Endothelial cell (in vitro differentiated cells): ENCODE measurements at regions not wholly inside any gene's neighbourhood (a gene's known extent, or its start where the extent isn't known, plus 50 kb on each side); places are given as distances from the start of the nearest gene placed in this dataset.

Experiments used
- DNase-seq: peaks from one replicate; pipeline ENCODE4 v3.0.0; 2021; ENCODE audit warnings: low spot score
- H3K27ac Mint-ChIP-seq: one replicate; pipeline ENCODE4 v1.8.0; 2021; ENCODE audit warnings: mixed read lengths, inconsistent platforms; ENCODE audit not compliant: unreplicated experiment
- H3K27me3 Mint-ChIP-seq: one replicate; pipeline ENCODE4 v1.8.0; 2021; ENCODE audit warnings: mild to moderate bottlenecking, moderate library complexity, mixed read lengths, inconsistent platforms; ENCODE audit not compliant: unreplicated experiment
- H3K36me3 Mint-ChIP-seq: one replicate; pipeline ENCODE4 v1.8.0; 2021; ENCODE audit warnings: mild to moderate bottlenecking, low read depth, mixed read lengths, inconsistent platforms; ENCODE audit not compliant: unreplicated experiment
- H3K4me1 Mint-ChIP-seq: one replicate; pipeline ENCODE4 v1.8.0; 2021; ENCODE audit warnings: mild to moderate bottlenecking, mixed read lengths, inconsistent platforms; ENCODE audit not compliant: unreplicated experiment
- H3K4me3 Mint-ChIP-seq: one replicate; pipeline ENCODE4 v1.8.0; 2021; ENCODE audit warnings: mild to moderate bottlenecking, mixed read lengths, inconsistent platforms; ENCODE audit not compliant: unreplicated experiment
- H3K9me3 Mint-ChIP-seq: one replicate; pipeline ENCODE4 v1.8.0; 2021; ENCODE audit warnings: mixed read lengths, inconsistent platforms; ENCODE audit not compliant: unreplicated experiment
- TF ChIP-seq, protein P1 (sequence below): fragments of 200-600 bp; sonication (generic); IDR thresholded peaks from one replicate; pipeline ENCODE4 v1.5.0; 2021; ENCODE audit warnings: antibody characterized with exemption; ENCODE audit not compliant: unreplicated experiment

DNA sequence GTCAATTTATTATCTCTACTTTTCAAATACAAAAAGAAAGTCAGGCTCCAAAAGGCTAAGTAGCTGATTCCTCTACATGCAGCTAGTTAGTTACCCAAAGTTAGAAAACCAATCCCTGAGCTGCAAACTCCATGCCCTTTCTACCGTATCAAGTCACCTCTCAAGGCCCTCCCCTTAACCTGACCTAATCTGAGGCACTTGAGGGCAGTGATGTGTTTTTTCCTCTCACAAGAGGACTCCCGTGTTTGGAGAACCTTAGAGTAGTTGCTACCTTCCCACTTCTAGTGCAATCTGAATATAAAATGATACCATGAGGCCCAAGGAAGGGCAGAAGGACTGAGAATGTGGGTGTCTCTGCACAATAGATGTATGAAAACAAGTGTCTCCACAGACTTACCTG is 907.9 kb upstream of the CELF4 start:
- Mint-ChIP-seq H3K4me1 (no peaks in the 10 kb centered on the region), H3K4me3 (no peak overlapping the region), H3K27ac (no peak overlapping the region), H3K27me3 (no peaks in the 10 kb centered on the region), H3K36me3 (no peaks in the 10 kb centered on the region), H3K9me3 (no peaks in the 10 kb centered on the region)
- TF ChIP-seq, protein P1, sequence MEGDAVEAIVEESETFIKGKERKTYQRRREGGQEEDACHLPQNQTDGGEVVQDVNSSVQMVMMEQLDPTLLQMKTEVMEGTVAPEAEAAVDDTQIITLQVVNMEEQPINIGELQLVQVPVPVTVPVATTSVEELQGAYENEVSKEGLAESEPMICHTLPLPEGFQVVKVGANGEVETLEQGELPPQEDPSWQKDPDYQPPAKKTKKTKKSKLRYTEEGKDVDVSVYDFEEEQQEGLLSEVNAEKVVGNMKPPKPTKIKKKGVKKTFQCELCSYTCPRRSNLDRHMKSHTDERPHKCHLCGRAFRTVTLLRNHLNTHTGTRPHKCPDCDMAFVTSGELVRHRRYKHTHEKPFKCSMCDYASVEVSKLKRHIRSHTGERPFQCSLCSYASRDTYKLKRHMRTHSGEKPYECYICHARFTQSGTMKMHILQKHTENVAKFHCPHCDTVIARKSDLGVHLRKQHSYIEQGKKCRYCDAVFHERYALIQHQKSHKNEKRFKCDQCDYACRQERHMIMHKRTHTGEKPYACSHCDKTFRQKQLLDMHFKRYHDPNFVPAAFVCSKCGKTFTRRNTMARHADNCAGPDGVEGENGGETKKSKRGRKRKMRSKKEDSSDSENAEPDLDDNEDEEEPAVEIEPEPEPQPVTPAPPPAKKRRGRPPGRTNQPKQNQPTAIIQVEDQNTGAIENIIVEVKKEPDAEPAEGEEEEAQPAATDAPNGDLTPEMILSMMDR, result no peak
- DNase-seq, result no peak

DNA sequence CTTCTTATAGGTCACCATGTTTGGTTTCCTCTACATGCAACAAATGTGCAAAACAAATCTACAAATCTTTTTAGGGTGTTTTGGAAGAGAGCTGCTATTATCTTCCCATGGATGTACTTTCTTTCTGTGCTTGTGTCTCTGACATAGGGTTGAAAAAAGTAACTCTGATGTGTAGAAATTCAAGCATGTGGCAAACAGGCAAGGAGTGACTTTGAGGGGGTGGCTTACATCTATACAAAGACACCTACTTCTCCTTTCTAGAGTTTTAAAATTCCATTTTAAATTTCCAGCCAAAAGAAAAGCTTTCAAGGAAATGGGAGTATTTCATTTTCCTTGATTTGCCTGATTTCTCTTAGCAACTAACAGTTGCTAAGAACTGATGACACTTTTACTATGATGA is 904.8 kb upstream of the CELF4 start:
- Mint-ChIP-seq H3K4me1 (no peaks in the 10 kb centered on the region), H3K27me3 (no peaks in the 10 kb centered on the region), H3K4me3 (no peak overlapping the region), H3K9me3 (no peaks in the 10 kb centered on the region), H3K36me3 (no peaks in the 10 kb centered on the region), H3K27ac (no peak overlapping the region)
- no peak for DNase-seq
- TF ChIP-seq, protein P1, result no peak

GRCh38 chr18:38466426-38466825 is 900.8 kb upstream of the CELF4 start:
- DNase-seq, result no peak
- TF ChIP-seq, protein P1, result no peak
- Mint-ChIP-seq H3K4me3 (no peak overlapping the region), H3K4me1 (no peaks in the 10 kb centered on the region), H3K9me3 (no peaks in the 10 kb centered on the region), H3K27me3 (no peaks in the 10 kb centered on the region), H3K27ac (no peak overlapping the region), H3K36me3 (no peaks in the 10 kb centered on the region)

DNA sequence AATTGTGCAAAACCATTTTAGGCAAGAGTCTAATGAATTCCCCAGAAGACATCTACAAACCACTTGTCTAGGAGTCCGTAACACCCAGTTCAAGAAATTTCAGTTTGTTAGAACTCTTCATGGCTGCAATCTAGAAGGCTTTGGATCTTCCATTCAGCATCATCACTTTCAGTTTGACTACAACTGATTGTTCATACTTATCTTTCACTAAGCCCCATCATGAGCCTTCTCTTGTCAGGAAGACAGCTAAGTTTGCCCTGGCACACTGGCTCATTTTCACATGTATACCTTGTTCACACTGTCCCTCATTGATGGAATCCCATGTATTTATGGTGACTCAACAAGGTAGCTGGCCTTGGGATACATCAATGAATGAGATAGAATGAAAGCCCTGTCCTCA is 898.4 kb upstream of the CELF4 start:
- no peak for DNase-seq
- TF ChIP-seq, protein P1, result no peak
- Mint-ChIP-seq H3K4me3 (no peak overlapping the region), H3K4me1 (no peaks in the 10 kb centered on the region), H3K27me3 (no peaks in the 10 kb centered on the region), H3K27ac (no peak overlapping the region), H3K36me3 (no peaks in the 10 kb centered on the region), H3K9me3 (no peaks in the 10 kb centered on the region)

DNA sequence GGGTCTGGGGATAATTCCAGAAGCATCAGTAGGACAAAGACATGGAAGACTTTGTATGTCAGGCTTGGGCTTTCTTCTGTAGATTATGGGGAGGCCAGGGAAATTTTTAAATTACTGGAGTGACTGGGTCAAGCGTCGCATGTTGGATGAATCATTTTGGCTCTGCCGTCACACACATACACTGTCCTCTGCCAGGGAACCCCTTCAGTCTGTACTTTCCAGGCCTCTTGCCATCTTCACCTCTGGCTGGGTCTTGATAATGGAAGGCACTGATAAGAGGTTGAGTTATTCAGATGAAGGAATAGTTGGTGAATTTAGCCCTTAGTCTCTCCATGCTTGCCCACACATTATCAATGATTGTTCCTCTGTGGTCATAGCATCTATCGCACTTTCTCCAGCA is 895.1 kb upstream of the CELF4 start:
- Mint-ChIP-seq H3K9me3 (no peaks in the 10 kb centered on the region), H3K4me3 (no peak overlapping the region), H3K27me3 (no peaks in the 10 kb centered on the region), H3K4me1 (no peaks in the 10 kb centered on the region), H3K27ac (no peak overlapping the region), H3K36me3 (no peaks in the 10 kb centered on the region)
- TF ChIP-seq, protein P1, result no peak
- DNase-seq, result no peak
